Panc1 (cell line): ENCODE measurements at regions not wholly inside any gene's neighbourhood (a gene's known extent, or its start where the extent isn't known, plus 50 kb on each side); places are given as distances from the start of the nearest gene placed in this dataset.
"Not testable (repeated sequence)": the region's sequence is repeated elsewhere in the genome, so short reads cannot be mapped to it uniquely, and the experiment has no call there.

Experiments used
- ATAC-seq: fragments of 200-7000 bp; cut with Tn5 transposase; 2 replicates; pipeline ENCODE4 v1.9.1; 2020; ENCODE audit warnings: mild to moderate bottlenecking, moderate library complexity
- BruUV-seq: library from RNA; stranded (reverse); fragments of 400-500 nt; replicated peaks from 2 replicates; lab custom pipeline; 2021; lab: Mats Ljungman, UMichigan
- CTCF ChIA-PET: fragments of 300-600 bp; sonication (Branson Sonifier 250); formaldehyde crosslinking; loops from one replicate; lab custom pipeline; 2022; ENCODE audit warnings: antibody characterized with exemption; lab: Charles Lee
- POLR2A ChIA-PET: fragments of 300-600 bp; sonication (Branson Sonifier 250); formaldehyde crosslinking; loops from one replicate; lab custom pipeline; 2022; ENCODE audit warnings: antibody characterized with exemption; lab: Charles Lee
- DNase-seq: peaks from one replicate; pipeline ENCODE4 v3.0.0-alpha.2; 2010; ENCODE audit warnings: low read depth, low spot score
- H3K27ac ChIP-seq: 2 replicates; pipeline ENCODE4 v1.5.1; 2011; ENCODE audit warnings: mild to moderate bottlenecking, low read length, inconsistent platforms
- H3K27me3 ChIP-seq: fragments of 200-500 bp; sonication (Bioruptor generic); 2 replicates; pipeline ENCODE4 v1.6.0; 2014; ENCODE audit warnings: low read length, inconsistent platforms; ENCODE audit not compliant: control insufficient read depth, insufficient read depth
- H3K36me3 ChIP-seq: fragments of 200-500 bp; sonication (Bioruptor generic); 2 replicates; pipeline ENCODE4 v1.5.1; 2014; ENCODE audit warnings: inconsistent platforms, mild to moderate bottlenecking, low read length, moderate library complexity; ENCODE audit not compliant: control insufficient read depth, insufficient read depth
- H3K4me1 ChIP-seq: 2 replicates; pipeline ENCODE4 v1.5.1; 2011; ENCODE audit warnings: inconsistent platforms, mild to moderate bottlenecking, low read length, moderate library complexity; ENCODE audit not compliant: control insufficient read depth, insufficient read depth
- H3K4me3 ChIP-seq, 2 experiments: 2 replicates each; pipeline ENCODE4 v1.5.1; 2011 to 2012; ENCODE audit warnings: low read depth in 2 of 2, low read length in 2 of 2, mild to moderate bottlenecking in 2 of 2, inconsistent platforms in 1 of 2, moderate library complexity in 1 of 2
- H3K9me3 ChIP-seq: fragments of 200-500 bp; sonication (Bioruptor generic); 2 replicates; pipeline ENCODE4 v1.5.1; 2014; ENCODE audit warnings: low read depth, mild to moderate bottlenecking, inconsistent platforms, low read length, moderate library complexity; ENCODE audit not compliant: control insufficient read depth, insufficient read depth
- POLR2AphosphoS5 ChIP-seq: IDR thresholded peaks from 2 replicates; pipeline ENCODE4 v1.6.1; 2012; ENCODE audit warnings: mild to moderate bottlenecking, low read depth, low read length, moderate library complexity
- SIN3A ChIP-seq: IDR thresholded peaks from 2 replicates; pipeline ENCODE4 v1.6.1; 2012; ENCODE audit warnings: low read depth, mild to moderate bottlenecking, low read length, moderate library complexity, borderline replicate concordance; ENCODE audit not compliant: insufficient read depth
- TCF7L2 ChIP-seq: IDR thresholded peaks from 2 replicates; pipeline ENCODE4 v1.6.1; 2011; ENCODE audit warnings: mild to moderate bottlenecking, low read depth, low read length, inconsistent platforms
- in situ Hi-C: cut with HindIII; loops from 2 replicates; pipeline ENCODE4 v1.10.0; 2016; ENCODE audit warnings: low sequenced_read_pairs, low pct_unique_long_range_greater_than_20kb
- intact Hi-C: fragments of 100-400 bp; cut with micrococcal nuclease; formaldehyde crosslinking; loops from one replicate; pipeline ENCODE4 v1.10.0; 2022; ENCODE audit not compliant: unreplicated experiment
- TF ChIP-seq, protein P1 (sequence below): fragments of 450-650 bp; IDR thresholded peaks from 2 replicates; pipeline ENCODE4 v1.5.1; 2017; ENCODE audit warnings: mild to moderate bottlenecking
- TF ChIP-seq, protein P2 (sequence below), 2 experiments: IDR thresholded peaks; 2 replicates each; pipeline ENCODE4 v1.6.1; 2011 to 2012; ENCODE audit warnings: low read depth in 2 of 2, control low read depth in 1 of 2, low read length in 1 of 2, mild to moderate bottlenecking in 1 of 2, moderate library complexity in 1 of 2; ENCODE audit not compliant: insufficient read depth in 1 of 2

DNA sequence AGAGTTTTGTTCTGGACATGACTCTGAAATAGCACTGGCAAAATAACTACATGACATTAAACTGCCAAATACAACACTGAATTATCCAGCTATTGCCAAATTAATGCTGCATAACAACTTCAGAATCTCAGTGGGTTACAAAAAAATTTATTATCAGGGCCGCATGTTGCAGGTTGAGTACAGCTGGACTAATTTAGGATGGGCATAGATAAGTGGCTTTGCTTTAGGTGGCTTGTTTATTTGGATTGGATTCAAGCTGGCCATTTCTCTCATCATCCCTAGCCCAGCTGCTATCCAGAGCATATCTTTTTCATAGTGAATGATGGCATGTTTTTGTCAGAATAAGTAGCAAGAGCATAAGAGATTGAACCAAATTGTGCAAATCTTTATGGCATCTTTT, 1277.1 kb downstream of the REEP3 start:
- ChIA-PET CTCF (no interaction called here), POLR2A (no interaction called here)
- Histone ChIP-seq H3K27ac (no peak overlapping the region), H3K4me1 (0 out of 2 replicates have a peak, but pooled peaks cover 2% of the 10 kb centered on the region), H3K36me3 (no peaks in the 10 kb centered on the region), H3K27me3 (no peaks in the 10 kb centered on the region), H3K4me3 (no peak overlapping the region), H3K9me3 (peaks cover 4% of the 10 kb centered on the region; the same call in 1 of the 2 replicates)
- BruUV-seq = no TSS peak
- TF ChIP-seq, protein P1, sequence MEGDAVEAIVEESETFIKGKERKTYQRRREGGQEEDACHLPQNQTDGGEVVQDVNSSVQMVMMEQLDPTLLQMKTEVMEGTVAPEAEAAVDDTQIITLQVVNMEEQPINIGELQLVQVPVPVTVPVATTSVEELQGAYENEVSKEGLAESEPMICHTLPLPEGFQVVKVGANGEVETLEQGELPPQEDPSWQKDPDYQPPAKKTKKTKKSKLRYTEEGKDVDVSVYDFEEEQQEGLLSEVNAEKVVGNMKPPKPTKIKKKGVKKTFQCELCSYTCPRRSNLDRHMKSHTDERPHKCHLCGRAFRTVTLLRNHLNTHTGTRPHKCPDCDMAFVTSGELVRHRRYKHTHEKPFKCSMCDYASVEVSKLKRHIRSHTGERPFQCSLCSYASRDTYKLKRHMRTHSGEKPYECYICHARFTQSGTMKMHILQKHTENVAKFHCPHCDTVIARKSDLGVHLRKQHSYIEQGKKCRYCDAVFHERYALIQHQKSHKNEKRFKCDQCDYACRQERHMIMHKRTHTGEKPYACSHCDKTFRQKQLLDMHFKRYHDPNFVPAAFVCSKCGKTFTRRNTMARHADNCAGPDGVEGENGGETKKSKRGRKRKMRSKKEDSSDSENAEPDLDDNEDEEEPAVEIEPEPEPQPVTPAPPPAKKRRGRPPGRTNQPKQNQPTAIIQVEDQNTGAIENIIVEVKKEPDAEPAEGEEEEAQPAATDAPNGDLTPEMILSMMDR = no peak
- TF ChIP-seq POLR2AphosphoS5 (no peak), TCF7L2 (no peak), SIN3A (no peak)
- TF ChIP-seq, protein P2, sequence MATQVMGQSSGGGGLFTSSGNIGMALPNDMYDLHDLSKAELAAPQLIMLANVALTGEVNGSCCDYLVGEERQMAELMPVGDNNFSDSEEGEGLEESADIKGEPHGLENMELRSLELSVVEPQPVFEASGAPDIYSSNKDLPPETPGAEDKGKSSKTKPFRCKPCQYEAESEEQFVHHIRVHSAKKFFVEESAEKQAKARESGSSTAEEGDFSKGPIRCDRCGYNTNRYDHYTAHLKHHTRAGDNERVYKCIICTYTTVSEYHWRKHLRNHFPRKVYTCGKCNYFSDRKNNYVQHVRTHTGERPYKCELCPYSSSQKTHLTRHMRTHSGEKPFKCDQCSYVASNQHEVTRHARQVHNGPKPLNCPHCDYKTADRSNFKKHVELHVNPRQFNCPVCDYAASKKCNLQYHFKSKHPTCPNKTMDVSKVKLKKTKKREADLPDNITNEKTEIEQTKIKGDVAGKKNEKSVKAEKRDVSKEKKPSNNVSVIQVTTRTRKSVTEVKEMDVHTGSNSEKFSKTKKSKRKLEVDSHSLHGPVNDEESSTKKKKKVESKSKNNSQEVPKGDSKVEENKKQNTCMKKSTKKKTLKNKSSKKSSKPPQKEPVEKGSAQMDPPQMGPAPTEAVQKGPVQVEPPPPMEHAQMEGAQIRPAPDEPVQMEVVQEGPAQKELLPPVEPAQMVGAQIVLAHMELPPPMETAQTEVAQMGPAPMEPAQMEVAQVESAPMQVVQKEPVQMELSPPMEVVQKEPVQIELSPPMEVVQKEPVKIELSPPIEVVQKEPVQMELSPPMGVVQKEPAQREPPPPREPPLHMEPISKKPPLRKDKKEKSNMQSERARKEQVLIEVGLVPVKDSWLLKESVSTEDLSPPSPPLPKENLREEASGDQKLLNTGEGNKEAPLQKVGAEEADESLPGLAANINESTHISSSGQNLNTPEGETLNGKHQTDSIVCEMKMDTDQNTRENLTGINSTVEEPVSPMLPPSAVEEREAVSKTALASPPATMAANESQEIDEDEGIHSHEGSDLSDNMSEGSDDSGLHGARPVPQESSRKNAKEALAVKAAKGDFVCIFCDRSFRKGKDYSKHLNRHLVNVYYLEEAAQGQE (IDR thresholded peaks at IDR 0.05; ENCODE audit: insufficient read depth in 1 of 2, low read depth in 2 of 2, low read length in 1 of 2) = no peak
- in situ Hi-C loops = no loop called here
- no peak for DNase-seq
- intact Hi-C loops = no loop called here
- no peak for ATAC-seq

DNA sequence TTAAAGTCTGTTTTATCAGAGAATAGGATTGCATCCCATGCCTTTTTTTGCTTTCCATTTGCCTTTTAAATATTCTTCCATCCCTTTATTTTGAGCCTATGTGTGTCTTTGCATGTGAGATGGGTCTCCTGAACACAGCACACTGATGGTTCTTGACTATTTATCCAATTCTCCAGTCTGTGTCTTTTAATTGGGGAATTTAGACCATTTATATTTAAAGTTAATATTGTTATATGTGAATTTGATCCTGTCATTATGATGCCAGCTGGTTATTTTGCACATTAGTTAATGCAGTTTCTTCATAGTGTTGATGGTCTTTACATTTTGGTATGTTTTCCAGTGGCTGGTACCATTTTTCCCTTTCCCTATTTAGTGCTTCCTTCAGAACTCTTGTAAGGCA, 1287.0 kb downstream of the REEP3 start:
- H3K27me3 ChIP-seq, intact Hi-C loops, H3K36me3 ChIP-seq, BruUV-seq, DNase-seq, H3K4me1 ChIP-seq, H3K27ac ChIP-seq, CTCF ChIA-PET, in situ Hi-C loops, ATAC-seq, H3K4me3 ChIP-seq, H3K9me3 ChIP-seq, POLR2A ChIA-PET: not testable (repeated sequence)

DNA sequence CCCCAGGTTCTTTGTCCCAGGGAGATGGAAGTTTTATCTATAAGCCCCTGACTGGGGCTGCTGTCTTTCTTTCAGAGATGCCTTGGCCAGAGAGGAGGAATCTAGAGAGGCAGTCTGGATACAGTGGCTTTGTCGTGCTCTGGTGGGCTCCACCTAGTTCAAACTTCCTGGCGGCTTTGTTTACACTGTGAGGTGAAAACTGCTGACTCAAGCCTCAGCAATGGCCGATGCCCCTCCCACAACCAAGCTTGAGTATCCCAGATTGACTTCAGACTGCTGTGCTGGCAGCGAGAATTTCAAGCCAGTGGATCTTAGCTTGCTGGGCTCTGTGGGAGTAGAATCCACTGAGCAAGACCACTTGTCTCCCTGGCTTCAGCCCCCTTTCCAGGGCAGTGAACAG, 1288.8 kb downstream of the REEP3 start:
- H3K36me3 ChIP-seq, in situ Hi-C loops, H3K27ac ChIP-seq, ATAC-seq, BruUV-seq, POLR2A ChIA-PET, H3K27me3 ChIP-seq, intact Hi-C loops, H3K4me3 ChIP-seq, H3K4me1 ChIP-seq, H3K9me3 ChIP-seq, CTCF ChIA-PET, DNase-seq: not testable (repeated sequence)
